H1 (cell line): ENCODE measurements at regions not wholly inside any gene's neighbourhood (a gene's known extent, or its start where the extent isn't known, plus 50 kb on each side); places are given as distances from the start of the nearest gene placed in this dataset.

Experiments used
- ASH2L ChIP-seq: fragments of 200-600, 300-600 bp; sonication (generic); IDR thresholded peaks from one replicate; pipeline ENCODE4 v1.7.1; 2017; ENCODE audit warnings: low read length
- CBX5 ChIP-seq: fragments of 300-800, 300-1000 bp; sonication (generic); IDR thresholded peaks from 2 replicates; pipeline ENCODE4 v1.7.1; 2016; ENCODE audit warnings: antibody characterized with exemption, low read length, low read depth
- CTCF ChIP-seq, 3 experiments: IDR thresholded peaks; 1 replicate in 2 of 3; 2 replicates in 1 of 3; pipeline versions ENCODE4 v1.5.1 to v1.6.1; 2011; ENCODE audit warnings: low read length in 3 of 3, mild to moderate bottlenecking in 3 of 3, inconsistent platforms in 2 of 3, low read depth in 1 of 3, moderate library complexity in 1 of 3; ENCODE audit not compliant: insufficient read depth in 1 of 3; ENCODE audit errors: control extremely low read depth in 1 of 3
- EP300 ChIP-seq, 2 experiments: IDR thresholded peaks; 1 replicate in 1 of 2; 2 replicates in 1 of 2; pipeline ENCODE4 v1.6.1; 2011 to 2012; ENCODE audit warnings: low read depth in 2 of 2, low read length in 2 of 2, mild to moderate bottlenecking in 2 of 2, borderline replicate concordance in 1 of 2, inconsistent platforms in 1 of 2, moderate library complexity in 1 of 2
- EZH2 ChIP-seq: fragments of 200-600 bp; sonication (generic); IDR thresholded peaks from 2 replicates; pipeline ENCODE4 v1.7.1; 2012; ENCODE audit warnings: low read depth, mild to moderate bottlenecking, moderate library complexity, low read length, inconsistent platforms; ENCODE audit not compliant: severe bottlenecking
- GABPA ChIP-seq: IDR thresholded peaks from 2 replicates; pipeline ENCODE4 v1.6.1; 2011; ENCODE audit warnings: mild to moderate bottlenecking, low read length, moderate library complexity, borderline replicate concordance; ENCODE audit not compliant: insufficient read depth
- HDAC2 ChIP-seq, 2 experiments: fragments of 300-600 bp in 1 of 2; sonication (generic) in 1 of 2; IDR thresholded peaks; 2 replicates each; pipeline ENCODE4 v1.6.1; 2011 to 2012; ENCODE audit warnings: low read depth in 2 of 2, low read length in 2 of 2, mild to moderate bottlenecking in 2 of 2, moderate library complexity in 2 of 2, borderline replicate concordance in 1 of 2, inconsistent platforms in 1 of 2
- POLR2A ChIP-seq, 2 experiments: IDR thresholded peaks; 1 replicate in 1 of 2; 2 replicates in 1 of 2; pipeline ENCODE4 v1.6.1; 2011; ENCODE audit warnings: low read depth in 2 of 2, low read length in 2 of 2, mild to moderate bottlenecking in 2 of 2; ENCODE audit errors: control extremely low read depth in 1 of 2
- RAD21 ChIP-seq, 2 experiments: IDR thresholded peaks in 1 of 2; conservative IDR thresholded peaks in 1 of 2; 2 replicates each; pipeline ENCODE4 v1.6.1; 2011; ENCODE audit warnings: low read depth in 2 of 2, low read length in 2 of 2, improper control_type of control experiment in 1 of 2, inconsistent platforms in 1 of 2, mild to moderate bottlenecking in 1 of 2, moderate library complexity in 1 of 2
- RNF2 ChIP-seq: fragments of 200-900, 300-1000 bp; sonication (generic); IDR thresholded peaks from 2 replicates; pipeline ENCODE4 v1.7.1; 2016; ENCODE audit warnings: borderline replicate concordance, low read depth, mild to moderate bottlenecking, antibody characterized with exemption, low read length; ENCODE audit not compliant: poor library complexity, severe bottlenecking; ENCODE audit errors: missing control alignments
- ZNF274 ChIP-seq: IDR thresholded peaks from 2 replicates; pipeline ENCODE4 v1.7.0; 2012; ENCODE audit warnings: low read length, borderline replicate concordance; ENCODE audit errors: extremely low read depth

GRCh38 chr6:63471654-63472053, 100.6 kb upstream of the LOC128125822 start:
- TF ChIP-seq ZNF274 (no peak), HDAC2 (IDR thresholded peaks at IDR 0.05; ENCODE audit: borderline replicate concordance in 1 of 2, low read depth in 2 of 2, low read length in 2 of 2) (no peak), POLR2A (IDR thresholded peaks at IDR 0.05; ENCODE audit: control extremely low read depth in 1 of 2, low read depth in 2 of 2, low read length in 2 of 2) (no peak), EP300 (IDR thresholded peaks at IDR 0.05; ENCODE audit: borderline replicate concordance in 1 of 2, low read depth in 2 of 2, low read length in 2 of 2) (no peak), ASH2L (no peak), GABPA (no peak), CTCF (IDR thresholded peaks at IDR 0.05; ENCODE audit: control extremely low read depth in 1 of 3, insufficient read depth in 1 of 3, low read depth in 1 of 3, low read length in 3 of 3) (no peak), RNF2 (no peak), EZH2 (no peak), CBX5 (no peak), RAD21 (IDR thresholded peaks at IDR 0.05 in 1 of 2, conservative IDR thresholded peaks at IDR 0.05 in 1 of 2; ENCODE audit: low read depth in 2 of 2, low read length in 2 of 2) (no peak)
